ENCODE measurements at regions not wholly inside any gene's neighbourhood (a gene's known extent, or its start where the extent isn't known, plus 50 kb on each side); places are given as distances from the start of the nearest gene placed in this dataset.

- ChIA-PET POLR2A (no interaction called here), CTCF (no interaction called here)
- Histone ChIP-seq H3K9me3 (no peaks in the 10 kb centered on the region), H3K4me1 (no peaks in the 10 kb centered on the region), H3K27ac (no peak overlapping the region), H3K4me3 (no peak overlapping the region), H3K4me2 (no peak overlapping the region)
- 24% methylated on average over 4 of the region's 4 CpGs for WGBS (ENCODE audit: missing lambda C conversion rate)
- DNase-seq (ENCODE audit: low read depth in 1 of 2, low spot score in 1 of 2) (no peak), FAIRE-seq (no peak), ATAC-seq (no peak)
- TF ChIP-seq ATOH8 (CRISPR knock-in tag; IDR thresholded peaks at IDR 0.05; ENCODE audit: low read depth) (no peak), SMC3 (IDR thresholded peaks at IDR 0.05) (no peak), POLR2A (IDR thresholded peaks at IDR 0.05; ENCODE audit: low read length) (no peak), RCOR1 (IDR thresholded peaks at IDR 0.05; ENCODE audit: low read depth, low read length) (no peak), CBX2 (IDR thresholded peaks at IDR 0.05; ENCODE audit: borderline replicate concordance, low read depth) (no peak), HEYL (CRISPR knock-in tag; IDR thresholded peaks at IDR 0.05) (no peak), RAD21 (conservative IDR thresholded peaks at IDR 0.05 in 1 of 2, IDR thresholded peaks at IDR 0.05 in 1 of 2) (no peak), CEBPB (IDR thresholded peaks at IDR 0.05) (no peak), JUNB (IDR thresholded peaks at IDR 0.05) (no peak), NPAS2 (CRISPR knock-in tag; IDR thresholded peaks at IDR 0.05; ENCODE audit: borderline replicate concordance) (no peak), HES2 (IDR thresholded peaks at IDR 0.05) (no peak), EHF (CRISPR knock-in tag; IDR thresholded peaks at IDR 0.05) (no peak), BHLHE40 (IDR thresholded peaks at IDR 0.05; ENCODE audit: low read depth, low read length) (no peak), NFE2L2 (conservative IDR thresholded peaks at IDR 0.05; ENCODE audit: low read length) (no peak), CHD4 (IDR thresholded peaks at IDR 0.05; ENCODE audit: borderline replicate concordance) (no peak), PBX3 (IDR thresholded peaks at IDR 0.05) (no peak)
These were observed 304.7 kb downstream of the SH2D1A start for GRCh38 chrX:124651031-124651430.

GRCh38 chrX:124665621-124666400 is 319.4 kb downstream of the SH2D1A start:
- FAIRE-seq (no peak), ATAC-seq (no peak), DNase-seq (ENCODE audit: low read depth in 1 of 2, low spot score in 1 of 2) (no peak)
- ChIA-PET POLR2A (no interaction called here), CTCF (no interaction called here)
- H3K4me3 ChIP-seq: no peak overlapping the region
- H3K9me3 ChIP-seq: no peaks in the 10 kb centered on the region
- 16% methylated on average over 7 of the region's 7 CpGs for WGBS (ENCODE audit: missing lambda C conversion rate)
- H3K27ac ChIP-seq: no peak overlapping the region
- no peaks in the 10 kb centered on the region for H3K4me1 ChIP-seq
- H3K4me2 ChIP-seq: no peak overlapping the region
- no peak for TF ChIP-seq ELK1 (IDR thresholded peaks at IDR 0.05; ENCODE audit: low read depth, low read length)
- no peak for TF ChIP-seq HOXB5 (CRISPR knock-in tag; IDR thresholded peaks at IDR 0.05)
- TF ChIP-seq RNF2 (IDR thresholded peaks at IDR 0.05; ENCODE audit: borderline replicate concordance, low read depth): no peak
- TF ChIP-seq RARB (CRISPR knock-in tag; IDR thresholded peaks at IDR 0.05): no peak
- TF ChIP-seq JUNB (IDR thresholded peaks at IDR 0.05): no peak
- TF ChIP-seq REST (IDR thresholded peaks at IDR 0.05): no peak
- TF ChIP-seq USF2 (IDR thresholded peaks at IDR 0.05): no peak
- no peak for TF ChIP-seq CBX2 (IDR thresholded peaks at IDR 0.05; ENCODE audit: borderline replicate concordance, low read depth)
- no peak for TF ChIP-seq EHMT2 (IDR thresholded peaks at IDR 0.05; ENCODE audit: low read depth)
- TF ChIP-seq HES2 (IDR thresholded peaks at IDR 0.05): no peak
- TF ChIP-seq HOXA7 (CRISPR knock-in tag; IDR thresholded peaks at IDR 0.05): no peak
- TF ChIP-seq CHD4 (IDR thresholded peaks at IDR 0.05; ENCODE audit: borderline replicate concordance): no peak
- TF ChIP-seq NPAS2 (CRISPR knock-in tag; IDR thresholded peaks at IDR 0.05; ENCODE audit: borderline replicate concordance): no peak
- TF ChIP-seq POLR2AphosphoS2 (conservative IDR thresholded peaks at IDR 0.05; ENCODE audit: low read length): no peak
- TF ChIP-seq MAZ (IDR thresholded peaks at IDR 0.05; ENCODE audit: borderline replicate concordance, low read depth, low read length): no peak
- TF ChIP-seq EHF (CRISPR knock-in tag; IDR thresholded peaks at IDR 0.05): no peak
- no peak for TF ChIP-seq ATOH8 (CRISPR knock-in tag; IDR thresholded peaks at IDR 0.05; ENCODE audit: low read depth)
- no peak for TF ChIP-seq MYC (IDR thresholded peaks at IDR 0.05; ENCODE audit: borderline replicate concordance, low read length)

Data from A549 (cell line).